Osteoblast (primary cell): ENCODE measurements at regions not wholly inside any gene's neighbourhood (a gene's known extent, or its start where the extent isn't known, plus 50 kb on each side); places are given as distances from the start of the nearest gene placed in this dataset.

ENCODE experiments used
- DNase-seq: peaks from one replicate; pipeline ENCODE4 v3.0.0; 2011; ENCODE audit warnings: low spot score, mixed read lengths; ENCODE audit not compliant: insufficient read length; ENCODE audit errors: missing footprints
- H2AFZ ChIP-seq: 2 replicates; pipeline ENCODE4 v1.6.0; 2011; ENCODE audit warnings: mild to moderate bottlenecking, low read length
- H3K27ac ChIP-seq: 2 replicates; pipeline ENCODE4 v1.5.1; 2011; ENCODE audit warnings: mild to moderate bottlenecking, low read depth, low read length, moderate library complexity
- H3K27me3 ChIP-seq: 2 replicates; pipeline ENCODE4 v1.6.0; 2012; ENCODE audit warnings: mild to moderate bottlenecking, control low read depth, inconsistent platforms, low read length, moderate library complexity; ENCODE audit not compliant: insufficient read depth
- H3K36me3 ChIP-seq: 2 replicates; pipeline ENCODE4 v1.5.1; 2011; ENCODE audit warnings: mild to moderate bottlenecking, low read length, control low read depth, moderate library complexity; ENCODE audit not compliant: insufficient read depth
- H3K4me1 ChIP-seq: 2 replicates; pipeline ENCODE4 v1.5.1; 2011; ENCODE audit warnings: mild to moderate bottlenecking, low read length, control low read depth, moderate library complexity; ENCODE audit not compliant: insufficient read depth
- H3K4me2 ChIP-seq: 2 replicates; pipeline ENCODE4 v1.6.0; 2011; ENCODE audit warnings: mild to moderate bottlenecking, low read length; ENCODE audit not compliant: insufficient read depth
- H3K4me3 ChIP-seq: fragments of 200-600 bp; sonication (generic); 3 replicates; pipeline ENCODE4 v1.5.1; 2012; ENCODE audit warnings: mild to moderate bottlenecking, low read length, inconsistent platforms; ENCODE audit not compliant: insufficient read depth
- H3K79me2 ChIP-seq: 2 replicates; pipeline ENCODE4 v1.6.0; 2012; ENCODE audit warnings: mild to moderate bottlenecking, low read length, control low read depth, inconsistent platforms; ENCODE audit not compliant: insufficient read depth
- H3K9me3 ChIP-seq: 2 replicates; pipeline ENCODE4 v1.5.1; 2011; ENCODE audit warnings: low read depth, low read length, control low read depth
- H4K20me1 ChIP-seq: 2 replicates; pipeline ENCODE4 v1.6.0; 2012; ENCODE audit warnings: mild to moderate bottlenecking, low read length, control low read depth; ENCODE audit not compliant: insufficient read depth
- TF ChIP-seq, protein P1 (sequence below): IDR thresholded peaks from 2 replicates; pipeline ENCODE4 v1.5.1; 2011; ENCODE audit warnings: mild to moderate bottlenecking, low read depth, low read length, moderate library complexity; ENCODE audit errors: extremely low read depth

GRCh38 chr3:26763723-26764122 is 141.2 kb downstream of the LRRC3B start:
- no peak overlapping the region for H3K4me3 ChIP-seq
- H3K36me3 ChIP-seq: no peaks in the 10 kb centered on the region
- TF ChIP-seq, protein P1, sequence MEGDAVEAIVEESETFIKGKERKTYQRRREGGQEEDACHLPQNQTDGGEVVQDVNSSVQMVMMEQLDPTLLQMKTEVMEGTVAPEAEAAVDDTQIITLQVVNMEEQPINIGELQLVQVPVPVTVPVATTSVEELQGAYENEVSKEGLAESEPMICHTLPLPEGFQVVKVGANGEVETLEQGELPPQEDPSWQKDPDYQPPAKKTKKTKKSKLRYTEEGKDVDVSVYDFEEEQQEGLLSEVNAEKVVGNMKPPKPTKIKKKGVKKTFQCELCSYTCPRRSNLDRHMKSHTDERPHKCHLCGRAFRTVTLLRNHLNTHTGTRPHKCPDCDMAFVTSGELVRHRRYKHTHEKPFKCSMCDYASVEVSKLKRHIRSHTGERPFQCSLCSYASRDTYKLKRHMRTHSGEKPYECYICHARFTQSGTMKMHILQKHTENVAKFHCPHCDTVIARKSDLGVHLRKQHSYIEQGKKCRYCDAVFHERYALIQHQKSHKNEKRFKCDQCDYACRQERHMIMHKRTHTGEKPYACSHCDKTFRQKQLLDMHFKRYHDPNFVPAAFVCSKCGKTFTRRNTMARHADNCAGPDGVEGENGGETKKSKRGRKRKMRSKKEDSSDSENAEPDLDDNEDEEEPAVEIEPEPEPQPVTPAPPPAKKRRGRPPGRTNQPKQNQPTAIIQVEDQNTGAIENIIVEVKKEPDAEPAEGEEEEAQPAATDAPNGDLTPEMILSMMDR: no peak
- H3K4me2 ChIP-seq: no peak overlapping the region
- H3K27me3 ChIP-seq: no peaks in the 10 kb centered on the region
- H2AFZ ChIP-seq: no peak overlapping the region
- DNase-seq: no peak
- H3K79me2 ChIP-seq: no peaks in the 10 kb centered on the region
- no peak overlapping the region for H3K27ac ChIP-seq
- no peaks in the 10 kb centered on the region for H3K9me3 ChIP-seq
- no peaks in the 10 kb centered on the region for H4K20me1 ChIP-seq
- no peaks in the 10 kb centered on the region for H3K4me1 ChIP-seq

GRCh38 chr3:26766031-26766430 is 143.5 kb downstream of the LRRC3B start:
- H3K27ac ChIP-seq: no peak overlapping the region
- H4K20me1 ChIP-seq: no peaks in the 10 kb centered on the region
- no peak overlapping the region for H3K4me3 ChIP-seq
- TF ChIP-seq, protein P1: no peak
- no peaks in the 10 kb centered on the region for H3K4me1 ChIP-seq
- no peaks in the 10 kb centered on the region for H3K36me3 ChIP-seq
- DNase-seq: no peak
- H3K9me3 ChIP-seq: no peaks in the 10 kb centered on the region
- H2AFZ ChIP-seq: no peak overlapping the region
- H3K4me2 ChIP-seq: no peak overlapping the region
- H3K27me3 ChIP-seq: no peaks in the 10 kb centered on the region
- no peaks in the 10 kb centered on the region for H3K79me2 ChIP-seq

GRCh38 chr3:26768068-26768651 is 145.6 kb downstream of the LRRC3B start:
- no peak for DNase-seq
- Histone ChIP-seq H4K20me1 (no peaks in the 10 kb centered on the region), H3K27me3 (no peaks in the 10 kb centered on the region), H3K4me2 (no peak overlapping the region), H3K9me3 (no peaks in the 10 kb centered on the region), H3K79me2 (no peaks in the 10 kb centered on the region), H2AFZ (no peak overlapping the region), H3K27ac (no peak overlapping the region), H3K4me1 (no peaks in the 10 kb centered on the region), H3K4me3 (no peak overlapping the region), H3K36me3 (no peaks in the 10 kb centered on the region)
- TF ChIP-seq, protein P1: no peak

DNA sequence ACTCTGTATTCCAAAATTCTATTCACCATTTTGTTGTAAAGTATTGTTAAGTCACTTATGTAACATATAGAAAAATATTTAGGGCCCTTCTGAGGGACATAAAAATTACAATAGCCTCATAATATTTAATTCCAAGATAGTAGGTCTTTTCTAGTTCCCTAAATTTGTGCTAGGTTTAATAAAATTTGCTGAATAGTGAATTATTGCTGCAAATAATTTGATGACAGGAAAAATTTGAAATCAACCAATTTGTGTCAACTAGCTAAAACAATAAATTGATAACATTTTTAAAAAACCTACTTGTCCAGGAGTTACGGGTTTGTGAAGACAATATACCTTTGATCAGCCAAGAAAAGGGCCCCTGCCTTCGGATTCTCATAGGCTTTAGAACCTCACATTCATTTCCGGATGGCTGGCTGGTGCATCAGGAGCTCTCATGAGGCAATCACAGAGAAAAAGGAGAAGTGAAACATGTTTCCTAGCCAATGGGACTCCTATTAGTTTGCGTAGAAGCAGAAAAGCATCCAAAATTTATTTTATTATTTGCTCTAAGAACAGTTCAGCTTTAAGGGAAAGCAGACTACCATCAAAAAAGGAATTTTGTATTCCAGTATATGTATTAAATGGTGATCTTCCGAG is 177.2 kb downstream of the LRRC3B start:
- no peak overlapping the region for H3K4me2 ChIP-seq
- H3K4me1 ChIP-seq: no peaks in the 10 kb centered on the region
- H3K27me3 ChIP-seq: no peaks in the 10 kb centered on the region
- H4K20me1 ChIP-seq: no peaks in the 10 kb centered on the region
- no peaks in the 10 kb centered on the region for H3K79me2 ChIP-seq
- H3K9me3 ChIP-seq: no peaks in the 10 kb centered on the region
- TF ChIP-seq, protein P1: no peak
- H3K4me3 ChIP-seq: no peak overlapping the region
- H2AFZ ChIP-seq: no peak overlapping the region
- H3K27ac ChIP-seq: no peak overlapping the region
- H3K36me3 ChIP-seq: no peaks in the 10 kb centered on the region
- no peak for DNase-seq
